WERI-Rb-1 (cell line): ENCODE measurements at regions not wholly inside any gene's neighbourhood (a gene's known extent, or its start where the extent isn't known, plus 50 kb on each side); places are given as distances from the start of the nearest gene placed in this dataset.

Experiments
- DNase-seq: peaks from one replicate; pipeline ENCODE4 v3.0.0-alpha.2; 2020
- H3K27ac ChIP-seq: fragments of 250-450 bp; sonication (Bioruptor Pico); 2 replicates; pipeline ENCODE4 v1.5.1; 2020; ENCODE audit warnings: mild to moderate bottlenecking, moderate library complexity
- H3K27me3 ChIP-seq: fragments of 250-450 bp; sonication (Bioruptor Pico); 2 replicates; pipeline ENCODE4 v1.5.1; 2021; ENCODE audit warnings: mild to moderate bottlenecking, low read depth, moderate library complexity; ENCODE audit not compliant: insufficient read depth, severe bottlenecking
- H3K36me3 ChIP-seq: fragments of 250-450 bp; sonication (Bioruptor Pico); 2 replicates; pipeline ENCODE4 v1.5.1; 2020; ENCODE audit warnings: mild to moderate bottlenecking, moderate library complexity
- H3K4me3 ChIP-seq: 2 replicates; pipeline ENCODE4 v1.5.1; 2011; ENCODE audit warnings: low read depth, mild to moderate bottlenecking, control low read depth, low read length
- H3K9me3 ChIP-seq: fragments of 250-450 bp; sonication (Bioruptor Pico); 2 replicates; pipeline ENCODE4 v1.5.1; 2021; ENCODE audit warnings: mild to moderate bottlenecking, moderate library complexity; ENCODE audit not compliant: severe bottlenecking
- TF ChIP-seq, protein P1 (sequence below): IDR thresholded peaks from 2 replicates; pipeline ENCODE4 v1.5.1; 2011; ENCODE audit warnings: low read depth, mild to moderate bottlenecking, control low read depth, inconsistent platforms, low read length

DNA sequence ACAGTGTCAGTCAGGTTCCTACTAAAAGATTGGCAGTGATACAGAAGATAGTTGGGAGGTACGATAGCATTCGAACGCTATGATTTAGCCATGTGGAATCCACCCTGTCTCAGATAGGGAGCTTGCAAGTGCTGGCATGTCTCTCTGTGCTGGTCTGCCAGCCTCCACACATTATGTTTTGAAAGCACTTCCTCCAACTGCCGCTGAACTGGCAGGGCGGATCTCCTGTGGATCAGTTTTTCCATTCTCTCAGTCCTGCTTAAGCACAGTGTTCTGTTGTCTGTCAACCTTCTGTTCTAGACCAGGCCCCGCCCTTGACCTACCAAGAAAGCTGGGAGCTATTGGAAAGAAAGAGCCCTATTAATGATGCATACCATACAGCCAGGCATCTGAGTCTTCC, 65.5 kb upstream of the PALMD start:
- TF ChIP-seq, protein P1, sequence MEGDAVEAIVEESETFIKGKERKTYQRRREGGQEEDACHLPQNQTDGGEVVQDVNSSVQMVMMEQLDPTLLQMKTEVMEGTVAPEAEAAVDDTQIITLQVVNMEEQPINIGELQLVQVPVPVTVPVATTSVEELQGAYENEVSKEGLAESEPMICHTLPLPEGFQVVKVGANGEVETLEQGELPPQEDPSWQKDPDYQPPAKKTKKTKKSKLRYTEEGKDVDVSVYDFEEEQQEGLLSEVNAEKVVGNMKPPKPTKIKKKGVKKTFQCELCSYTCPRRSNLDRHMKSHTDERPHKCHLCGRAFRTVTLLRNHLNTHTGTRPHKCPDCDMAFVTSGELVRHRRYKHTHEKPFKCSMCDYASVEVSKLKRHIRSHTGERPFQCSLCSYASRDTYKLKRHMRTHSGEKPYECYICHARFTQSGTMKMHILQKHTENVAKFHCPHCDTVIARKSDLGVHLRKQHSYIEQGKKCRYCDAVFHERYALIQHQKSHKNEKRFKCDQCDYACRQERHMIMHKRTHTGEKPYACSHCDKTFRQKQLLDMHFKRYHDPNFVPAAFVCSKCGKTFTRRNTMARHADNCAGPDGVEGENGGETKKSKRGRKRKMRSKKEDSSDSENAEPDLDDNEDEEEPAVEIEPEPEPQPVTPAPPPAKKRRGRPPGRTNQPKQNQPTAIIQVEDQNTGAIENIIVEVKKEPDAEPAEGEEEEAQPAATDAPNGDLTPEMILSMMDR, result no peak
- H3K36me3 ChIP-seq, result no peaks in the 10 kb centered on the region
- H3K9me3 ChIP-seq, result no peaks in the 10 kb centered on the region
- no peaks in the 10 kb centered on the region for H3K27me3 ChIP-seq
- H3K4me3 ChIP-seq, result no peak overlapping the region
- H3K27ac ChIP-seq, result no peak overlapping the region
- no peak for DNase-seq

DNA sequence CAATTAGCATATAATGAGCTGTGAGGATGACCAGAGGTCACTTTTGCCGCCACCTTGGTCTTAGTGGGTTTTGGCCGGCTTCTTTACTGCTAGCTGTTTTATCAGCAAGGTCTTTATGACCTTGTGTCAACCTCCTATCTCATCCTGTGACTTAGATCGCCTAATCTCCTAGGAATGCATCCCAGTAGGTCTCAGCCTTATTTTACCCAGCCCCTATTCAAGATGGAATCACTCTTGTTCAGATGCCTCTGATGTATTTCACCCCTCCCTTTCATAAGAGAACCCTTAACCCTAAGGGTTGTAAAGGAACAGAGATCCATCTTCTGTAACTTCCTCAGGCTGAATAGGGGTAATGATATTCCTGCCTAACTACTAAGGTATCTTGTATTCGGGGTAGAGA, 58.9 kb upstream of the PALMD start:
- H3K36me3 ChIP-seq, result no peaks in the 10 kb centered on the region
- no peaks in the 10 kb centered on the region for H3K9me3 ChIP-seq
- H3K4me3 ChIP-seq, result no peak overlapping the region
- H3K27ac ChIP-seq, result no peak overlapping the region
- no peaks in the 10 kb centered on the region for H3K27me3 ChIP-seq
- TF ChIP-seq, protein P1, result no peak
- no peak for DNase-seq

DNA sequence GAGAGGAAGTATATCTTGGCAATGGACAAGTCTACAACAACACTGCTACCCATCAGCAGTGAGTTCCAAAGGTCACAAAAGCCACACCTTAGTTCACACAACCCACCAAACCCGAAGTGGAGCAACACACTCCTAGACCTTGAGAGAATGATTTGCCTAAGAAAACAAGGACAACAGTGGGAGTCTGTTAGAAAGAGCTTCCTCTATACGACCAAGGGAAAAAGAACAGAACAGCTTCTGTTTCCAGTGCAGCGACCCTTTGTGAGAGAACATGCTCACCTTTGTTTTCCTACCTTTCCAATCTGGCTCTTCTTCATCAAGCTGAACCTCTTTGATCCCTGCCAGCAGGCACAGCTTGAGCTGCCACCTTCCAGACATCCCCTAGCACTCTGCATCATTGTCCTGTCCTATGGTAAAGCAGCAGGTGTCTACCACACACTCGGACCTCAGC, 56.7 kb upstream of the PALMD start:
- Histone ChIP-seq H3K9me3 (no peaks in the 10 kb centered on the region), H3K27me3 (no peaks in the 10 kb centered on the region), H3K4me3 (no peak overlapping the region), H3K36me3 (no peaks in the 10 kb centered on the region), H3K27ac (no peak overlapping the region)
- DNase-seq, result no peak
- TF ChIP-seq, protein P1, result no peak

DNA sequence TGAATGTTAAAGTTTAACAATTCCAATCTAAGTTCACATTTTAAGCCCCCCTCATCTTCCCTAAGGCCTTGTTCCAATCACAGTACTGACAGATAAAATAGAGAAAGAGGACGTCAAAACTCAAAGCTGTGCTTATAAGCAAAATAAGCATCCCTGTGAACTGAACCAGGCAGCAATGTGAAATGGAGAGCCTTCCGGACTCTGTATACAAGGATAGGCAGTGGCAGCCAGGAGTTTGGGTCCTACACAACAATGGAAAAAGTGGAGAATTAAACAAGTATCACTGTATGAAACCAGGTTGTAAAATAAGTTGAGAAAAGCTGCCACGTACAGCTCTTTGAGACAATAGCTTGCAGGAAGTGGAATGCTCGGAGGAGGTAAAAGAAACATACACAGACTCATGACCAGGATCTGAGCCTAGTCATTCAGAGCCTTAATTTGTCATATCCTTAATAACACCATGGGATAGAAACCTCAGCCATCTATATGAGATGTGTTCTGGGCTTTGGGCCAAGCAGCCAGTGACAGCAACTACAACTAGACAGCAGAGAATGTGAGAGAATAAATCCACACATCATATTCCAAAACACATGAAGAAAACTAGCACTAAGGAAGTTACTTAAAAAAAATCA, 55.2 kb upstream of the PALMD start:
- Histone ChIP-seq H3K36me3 (no peaks in the 10 kb centered on the region), H3K9me3 (no peaks in the 10 kb centered on the region), H3K27ac (no peak overlapping the region), H3K27me3 (no peaks in the 10 kb centered on the region), H3K4me3 (no peak overlapping the region)
- no peak for DNase-seq
- TF ChIP-seq, protein P1, result no peak

DNA sequence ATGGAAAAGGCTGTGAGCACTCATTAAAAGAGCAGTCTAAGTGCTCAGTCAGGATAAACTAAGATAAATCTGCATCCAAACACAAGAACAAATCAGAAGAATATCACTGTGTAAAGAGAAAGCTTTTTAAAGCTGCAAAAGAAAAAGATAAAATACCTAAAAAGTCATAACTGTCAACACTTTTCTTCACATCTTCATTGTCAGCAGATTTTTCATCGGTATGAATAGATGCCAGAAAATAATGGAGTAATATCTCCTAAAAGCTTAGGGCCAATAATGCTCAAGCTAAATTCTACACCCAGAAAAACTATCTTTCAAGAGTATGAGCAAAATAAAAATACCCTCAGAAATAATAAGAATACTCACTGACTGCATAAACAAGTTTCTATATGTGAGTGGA, 54.0 kb upstream of the PALMD start:
- Histone ChIP-seq H3K27ac (no peak overlapping the region), H3K9me3 (no peaks in the 10 kb centered on the region), H3K36me3 (no peaks in the 10 kb centered on the region), H3K4me3 (no peak overlapping the region), H3K27me3 (no peaks in the 10 kb centered on the region)
- TF ChIP-seq, protein P1, result no peak
- no peak for DNase-seq

DNA sequence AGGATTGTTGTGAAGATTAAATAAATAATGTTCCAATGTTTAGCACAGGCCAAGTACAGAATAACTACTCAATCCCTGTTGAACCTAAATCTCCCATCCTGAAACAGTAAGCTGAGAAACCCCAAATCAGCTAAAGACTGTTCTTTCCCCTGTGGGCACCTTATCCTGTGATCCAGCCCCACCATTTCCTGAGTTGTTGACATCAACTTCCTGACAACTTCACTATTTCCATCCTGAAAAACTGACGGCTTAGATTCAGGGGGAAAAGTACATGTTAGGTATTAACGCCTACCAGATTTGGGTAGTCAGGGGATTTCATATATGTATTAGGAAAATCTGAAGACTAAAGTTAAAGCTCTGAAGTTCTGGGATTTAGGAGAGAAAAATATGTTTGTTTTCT, 51.7 kb upstream of the PALMD start:
- no peaks in the 10 kb centered on the region for H3K27me3 ChIP-seq
- H3K9me3 ChIP-seq, result no peaks in the 10 kb centered on the region
- no peak overlapping the region for H3K4me3 ChIP-seq
- no peak overlapping the region for H3K27ac ChIP-seq
- TF ChIP-seq, protein P1, result no peak
- H3K36me3 ChIP-seq, result no peaks in the 10 kb centered on the region
- no peak for DNase-seq
